Neural crest cell (in vitro differentiated cells): ENCODE measurements at regions not wholly inside any gene's neighbourhood (a gene's known extent, or its start where the extent isn't known, plus 50 kb on each side); places are given as distances from the start of the nearest gene placed in this dataset.
A peak's percentile ranks its signal among the peaks of the same experiment; 100 is the strongest.

Experiments
- DNase-seq: peaks from one replicate; pipeline ENCODE4 v3.0.0; 2021; ENCODE audit warnings: low read depth, mixed read lengths, low spot score
- H3K27ac Mint-ChIP-seq: one replicate; pipeline ENCODE4 v1.8.0; 2021; ENCODE audit warnings: mild to moderate bottlenecking, mixed read lengths; ENCODE audit not compliant: unreplicated experiment
- H3K27me3 Mint-ChIP-seq: 2 replicates; pipeline ENCODE4 v1.8.0; 2021; ENCODE audit warnings: low read depth, mild to moderate bottlenecking, mixed read lengths
- H3K36me3 Mint-ChIP-seq: 2 replicates; pipeline ENCODE4 v1.8.0; 2021; ENCODE audit warnings: low read depth, mild to moderate bottlenecking, mixed read lengths
- H3K4me1 Mint-ChIP-seq: 2 replicates; pipeline ENCODE4 v1.8.0; 2021; ENCODE audit warnings: mixed read lengths
- H3K4me3 Mint-ChIP-seq: one replicate; pipeline ENCODE4 v1.8.0; 2021; ENCODE audit warnings: mild to moderate bottlenecking, mixed read lengths
- H3K9me3 Mint-ChIP-seq: 2 replicates; pipeline ENCODE4 v1.8.0; 2021; ENCODE audit warnings: mixed read lengths
- TF ChIP-seq, protein P1 (sequence below): fragments of 200-600 bp; sonication (generic); conservative IDR thresholded peaks from 2 replicates; pipeline ENCODE4 v1.5.0; 2021; ENCODE audit warnings: antibody characterized with exemption, mild to moderate bottlenecking

DNA sequence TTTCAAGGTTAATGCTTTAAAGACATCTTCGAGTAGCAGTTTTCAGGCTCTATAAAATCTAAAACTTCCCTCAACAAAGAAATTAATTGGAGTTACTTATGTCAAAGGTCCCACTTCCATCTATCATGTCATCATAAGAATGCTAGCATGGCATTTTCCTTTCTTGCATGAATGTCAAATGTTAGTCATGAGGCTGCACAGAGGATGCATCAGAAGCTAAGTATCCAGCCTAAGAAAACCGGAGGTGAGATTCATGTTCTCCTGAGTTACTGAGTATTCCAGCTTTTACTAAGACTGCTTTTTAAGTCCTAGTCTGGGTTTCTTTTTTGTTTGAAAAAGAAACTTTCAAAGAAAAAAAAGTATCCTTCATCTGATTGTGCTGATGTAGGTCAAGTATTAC is 130.6 kb upstream of the CDH19 start:
- no peak for DNase-seq
- Mint-ChIP-seq H3K27me3 (no peaks in the 10 kb centered on the region), H3K9me3 (peaks cover 7% of the 10 kb centered on the region), H3K27ac (no peak overlapping the region), H3K36me3 (peaks cover 3% of the 10 kb centered on the region), H3K4me1 (peaks cover 27% of the 10 kb centered on the region), H3K4me3 (no peak overlapping the region)
- TF ChIP-seq, protein P1, sequence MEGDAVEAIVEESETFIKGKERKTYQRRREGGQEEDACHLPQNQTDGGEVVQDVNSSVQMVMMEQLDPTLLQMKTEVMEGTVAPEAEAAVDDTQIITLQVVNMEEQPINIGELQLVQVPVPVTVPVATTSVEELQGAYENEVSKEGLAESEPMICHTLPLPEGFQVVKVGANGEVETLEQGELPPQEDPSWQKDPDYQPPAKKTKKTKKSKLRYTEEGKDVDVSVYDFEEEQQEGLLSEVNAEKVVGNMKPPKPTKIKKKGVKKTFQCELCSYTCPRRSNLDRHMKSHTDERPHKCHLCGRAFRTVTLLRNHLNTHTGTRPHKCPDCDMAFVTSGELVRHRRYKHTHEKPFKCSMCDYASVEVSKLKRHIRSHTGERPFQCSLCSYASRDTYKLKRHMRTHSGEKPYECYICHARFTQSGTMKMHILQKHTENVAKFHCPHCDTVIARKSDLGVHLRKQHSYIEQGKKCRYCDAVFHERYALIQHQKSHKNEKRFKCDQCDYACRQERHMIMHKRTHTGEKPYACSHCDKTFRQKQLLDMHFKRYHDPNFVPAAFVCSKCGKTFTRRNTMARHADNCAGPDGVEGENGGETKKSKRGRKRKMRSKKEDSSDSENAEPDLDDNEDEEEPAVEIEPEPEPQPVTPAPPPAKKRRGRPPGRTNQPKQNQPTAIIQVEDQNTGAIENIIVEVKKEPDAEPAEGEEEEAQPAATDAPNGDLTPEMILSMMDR = no peak

DNA sequence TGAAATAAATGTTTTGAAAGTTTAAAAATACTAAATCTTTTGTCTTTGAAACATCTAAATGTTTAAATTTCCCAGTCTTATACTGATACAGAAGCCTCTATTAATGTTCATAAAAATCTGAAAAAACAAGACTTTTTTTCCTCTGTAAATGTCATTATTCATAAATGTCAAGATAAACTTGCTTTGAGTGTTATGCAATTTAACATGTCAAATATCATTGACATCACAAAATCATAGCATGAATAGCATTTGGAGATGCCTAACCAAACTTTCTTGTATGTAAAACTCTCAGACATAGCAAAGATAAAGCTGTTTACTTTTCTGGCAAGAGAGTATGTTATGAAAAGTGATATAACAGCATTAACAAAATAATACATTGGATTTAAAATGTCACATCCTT is 128.0 kb upstream of the CDH19 start:
- Mint-ChIP-seq H3K27me3 (no peaks in the 10 kb centered on the region), H3K36me3 (no peaks in the 10 kb centered on the region), H3K9me3 (peaks cover 10% of the 10 kb centered on the region), H3K4me1 (peaks cover 38% of the 10 kb centered on the region), H3K27ac (no peak overlapping the region), H3K4me3 (no peak overlapping the region)
- DNase-seq = no peak
- TF ChIP-seq, protein P1 = no peak

DNA sequence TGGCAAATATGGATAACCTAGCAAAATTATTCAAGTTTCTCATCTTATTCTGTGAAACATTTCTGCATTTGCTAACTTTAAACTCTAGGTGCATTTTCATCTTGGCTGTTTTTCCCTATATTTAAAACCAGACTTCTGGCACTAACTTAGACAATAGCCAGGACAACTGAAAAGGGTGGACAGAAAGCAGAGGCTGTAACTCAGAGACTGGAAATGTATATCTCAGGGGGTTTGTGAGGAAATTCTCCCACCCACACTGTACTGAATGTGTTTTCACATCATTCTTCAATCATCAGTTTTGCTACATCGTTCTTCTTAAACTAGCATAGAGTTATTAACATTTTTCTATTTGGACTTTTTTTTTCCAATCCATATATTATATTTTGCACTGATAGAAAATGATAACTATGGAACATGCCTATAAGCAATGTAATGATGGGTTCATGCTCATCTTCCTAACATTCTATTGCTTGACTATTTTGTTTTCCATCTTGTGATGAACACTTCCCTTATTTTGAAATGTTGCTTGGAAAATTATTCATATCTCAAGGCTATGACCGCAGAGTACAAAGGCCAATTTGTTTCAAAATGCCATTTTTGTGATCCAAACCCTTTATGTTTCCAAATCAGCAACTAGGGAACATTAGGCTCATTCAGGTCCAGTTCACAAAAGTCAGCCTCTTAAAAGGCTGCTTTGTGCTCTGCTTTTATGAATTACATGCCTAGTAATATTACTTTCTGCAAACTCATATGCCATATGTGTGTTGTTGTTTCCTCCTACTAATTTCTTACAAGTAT is 125.8 kb upstream of the CDH19 start:
- DNase-seq = no peak

DNA sequence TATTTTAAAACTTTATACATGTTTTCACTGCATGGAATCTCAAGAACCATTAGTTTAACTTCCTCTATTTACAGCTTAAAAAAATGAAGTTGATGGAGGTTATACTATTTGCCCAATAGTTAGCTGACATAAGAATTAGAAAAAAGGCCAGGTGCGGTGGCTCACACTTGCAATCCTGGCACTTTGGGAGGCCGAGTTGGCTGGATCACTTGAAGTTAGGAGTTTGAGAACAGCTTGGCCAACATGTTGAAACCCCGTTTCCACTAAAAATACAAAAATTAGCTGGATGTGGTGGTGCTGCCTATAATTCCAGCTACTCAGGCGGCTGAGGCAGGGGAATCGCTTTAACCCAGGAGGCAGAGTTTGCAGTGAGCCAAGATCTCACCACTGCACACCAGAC is 125.1 kb upstream of the CDH19 start:
- H3K27me3 Mint-ChIP-seq = no peaks in the 10 kb centered on the region
- TF ChIP-seq, protein P1 = no peak
- no peak overlapping the region for H3K4me3 Mint-ChIP-seq
- peaks cover 6% of the 10 kb centered on the region for H3K9me3 Mint-ChIP-seq
- no peak for DNase-seq
- H3K4me1 Mint-ChIP-seq = peaks cover 42% of the 10 kb centered on the region
- no peaks in the 10 kb centered on the region for H3K36me3 Mint-ChIP-seq
- H3K27ac Mint-ChIP-seq = peak overlapping the region; percentile 35

More for the DNA sequence above, 125.8 kb upstream of the CDH19 start:
- Mint-ChIP-seq H3K27ac (peak overlapping the region; percentile 82), H3K27me3 (no peaks in the 10 kb centered on the region), H3K36me3 (no peaks in the 10 kb centered on the region), H3K4me3 (peak overlapping the region; percentile 64), H3K4me1 (peaks cover 42% of the 10 kb centered on the region), H3K9me3 (peaks cover 10% of the 10 kb centered on the region)
- TF ChIP-seq, protein P1 = no peak

DNA sequence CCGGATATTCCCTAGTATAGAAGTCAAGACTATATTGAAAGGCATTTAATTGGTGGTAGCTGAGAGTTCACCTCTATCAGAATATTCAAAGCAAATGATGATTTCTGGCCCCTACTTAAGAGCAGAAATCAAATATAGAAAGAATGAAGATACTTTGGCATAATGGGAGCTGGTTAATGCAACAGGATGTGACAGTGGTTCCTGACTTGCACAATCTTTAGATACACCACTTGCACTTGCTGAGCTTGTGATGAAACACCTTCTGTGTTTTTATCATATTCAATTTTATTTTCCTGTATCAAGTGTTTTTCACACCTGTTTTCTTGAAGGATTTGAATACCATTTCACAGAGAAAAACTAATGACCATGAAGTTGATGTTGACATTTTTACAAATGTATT is 124.1 kb upstream of the CDH19 start:
- Mint-ChIP-seq H3K4me3 (no peak overlapping the region), H3K9me3 (peaks cover 6% of the 10 kb centered on the region), H3K36me3 (no peaks in the 10 kb centered on the region), H3K27me3 (no peaks in the 10 kb centered on the region), H3K27ac (peak overlapping the region; percentile 67), H3K4me1 (peaks cover 38% of the 10 kb centered on the region)
- TF ChIP-seq, protein P1 = no peak
- no peak for DNase-seq
